ENCODE measurements at regions not wholly inside any gene's neighbourhood (a gene's known extent, or its start where the extent isn't known, plus 50 kb on each side); places are given as distances from the start of the nearest gene placed in this dataset.

DNA sequence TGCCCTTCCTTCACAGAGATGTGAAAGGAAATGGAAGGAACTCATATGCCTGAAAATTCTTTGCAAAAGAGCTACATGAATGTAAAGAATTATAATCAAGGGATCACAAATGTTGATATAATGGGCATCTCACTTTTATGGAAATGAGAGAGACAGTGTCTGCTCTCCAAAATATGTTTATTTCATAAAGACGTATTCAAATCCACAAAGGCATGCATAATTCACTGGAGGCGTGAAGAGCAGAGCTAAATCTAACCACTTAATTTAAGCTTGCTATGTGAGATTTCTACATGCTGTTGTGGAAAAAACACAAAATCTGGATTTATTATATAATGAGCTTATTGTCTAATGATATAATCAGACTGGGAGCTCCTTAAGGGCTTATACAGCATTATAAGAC lies 469.1 kb downstream of the RAP2B start (continued):
- TF ChIP-seq, protein P1, sequence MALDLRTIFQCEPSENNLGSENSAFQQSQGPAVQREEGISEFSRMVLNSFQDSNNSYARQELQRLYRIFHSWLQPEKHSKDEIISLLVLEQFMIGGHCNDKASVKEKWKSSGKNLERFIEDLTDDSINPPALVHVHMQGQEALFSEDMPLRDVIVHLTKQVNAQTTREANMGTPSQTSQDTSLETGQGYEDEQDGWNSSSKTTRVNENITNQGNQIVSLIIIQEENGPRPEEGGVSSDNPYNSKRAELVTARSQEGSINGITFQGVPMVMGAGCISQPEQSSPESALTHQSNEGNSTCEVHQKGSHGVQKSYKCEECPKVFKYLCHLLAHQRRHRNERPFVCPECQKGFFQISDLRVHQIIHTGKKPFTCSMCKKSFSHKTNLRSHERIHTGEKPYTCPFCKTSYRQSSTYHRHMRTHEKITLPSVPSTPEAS (tag by site-specific recombination; IDR thresholded peaks at IDR 0.05): no peak

DNA sequence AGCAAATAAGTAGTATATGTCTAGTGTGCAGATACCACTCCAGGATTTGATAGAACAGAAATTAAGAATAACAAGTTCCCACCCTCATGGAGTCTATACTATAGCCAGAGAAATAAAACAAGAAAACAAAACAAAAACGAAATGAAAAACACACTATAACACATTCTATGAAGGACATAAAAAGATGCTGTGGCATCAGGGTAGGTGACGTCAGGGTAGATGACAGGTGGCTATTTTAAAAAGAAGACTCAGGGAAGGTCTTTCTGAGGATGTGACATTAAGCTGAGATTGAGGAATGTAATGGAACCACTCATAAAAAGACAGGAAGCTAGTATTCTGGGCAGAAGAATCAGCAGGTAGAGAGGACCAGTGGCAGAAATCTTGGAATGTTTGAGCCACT lies 469.6 kb downstream of the RAP2B start:
- no peak overlapping the region for H3K4me3 ChIP-seq (ENCODE audit: low read depth, low read length)
- H3K4me1 ChIP-seq (ENCODE audit: control insufficient read depth, insufficient read depth, low read length): no peaks in the 10 kb centered on the region
- no peak overlapping the region for H3K27ac ChIP-seq (ENCODE audit: extremely low read depth, low read depth, low read length)
- TF ChIP-seq, protein P2, sequence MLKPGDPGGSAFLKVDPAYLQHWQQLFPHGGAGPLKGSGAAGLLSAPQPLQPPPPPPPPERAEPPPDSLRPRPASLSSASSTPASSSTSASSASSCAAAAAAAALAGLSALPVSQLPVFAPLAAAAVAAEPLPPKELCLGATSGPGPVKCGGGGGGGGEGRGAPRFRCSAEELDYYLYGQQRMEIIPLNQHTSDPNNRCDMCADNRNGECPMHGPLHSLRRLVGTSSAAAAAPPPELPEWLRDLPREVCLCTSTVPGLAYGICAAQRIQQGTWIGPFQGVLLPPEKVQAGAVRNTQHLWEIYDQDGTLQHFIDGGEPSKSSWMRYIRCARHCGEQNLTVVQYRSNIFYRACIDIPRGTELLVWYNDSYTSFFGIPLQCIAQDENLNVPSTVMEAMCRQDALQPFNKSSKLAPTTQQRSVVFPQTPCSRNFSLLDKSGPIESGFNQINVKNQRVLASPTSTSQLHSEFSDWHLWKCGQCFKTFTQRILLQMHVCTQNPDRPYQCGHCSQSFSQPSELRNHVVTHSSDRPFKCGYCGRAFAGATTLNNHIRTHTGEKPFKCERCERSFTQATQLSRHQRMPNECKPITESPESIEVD (tag by site-specific recombination; IDR thresholded peaks at IDR 0.05): no peak
- no peak for TF ChIP-seq ZNF621 (tag by site-specific recombination; IDR thresholded peaks at IDR 0.05)
- TF ChIP-seq ZBTB44 (tag by site-specific recombination; IDR thresholded peaks at IDR 0.05): no peak
- no peak for TF ChIP-seq ZNF24 (tag by site-specific recombination; IDR thresholded peaks at IDR 0.05)
- TF ChIP-seq ZNF169 (tag by site-specific recombination; IDR thresholded peaks at IDR 0.05): no peak
- no peak for TF ChIP-seq ELK4 (IDR thresholded peaks at IDR 0.05; ENCODE audit: borderline replicate concordance, low read depth, low read length)
- no peak for TF ChIP-seq ZFP69B (tag by site-specific recombination; IDR thresholded peaks at IDR 0.05)
- TF ChIP-seq RBAK (tag by site-specific recombination; IDR thresholded peaks at IDR 0.05): no peak
- TF ChIP-seq ZNF514 (tag by site-specific recombination; IDR thresholded peaks at IDR 0.05): no peak
- TF ChIP-seq, protein P3, sequence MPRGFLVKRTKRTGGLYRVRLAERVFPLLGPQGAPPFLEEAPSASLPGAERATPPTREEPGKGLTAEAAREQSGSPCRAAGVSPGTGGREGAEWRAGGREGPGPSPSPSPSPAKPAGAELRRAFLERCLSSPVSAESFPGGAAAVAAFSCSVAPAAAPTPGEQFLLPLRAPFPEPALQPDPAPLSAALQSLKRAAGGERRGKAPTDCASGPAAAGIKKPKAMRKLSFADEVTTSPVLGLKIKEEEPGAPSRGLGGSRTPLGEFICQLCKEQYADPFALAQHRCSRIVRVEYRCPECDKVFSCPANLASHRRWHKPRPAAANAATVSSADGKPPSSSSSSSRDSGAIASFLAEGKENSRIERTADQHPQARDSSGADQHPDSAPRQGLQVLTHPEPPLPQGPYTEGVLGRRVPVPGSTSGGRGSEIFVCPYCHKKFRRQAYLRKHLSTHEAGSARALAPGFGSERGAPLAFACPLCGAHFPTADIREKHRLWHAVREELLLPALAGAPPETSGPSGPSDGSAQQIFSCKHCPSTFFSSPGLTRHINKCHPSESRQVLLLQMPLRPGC (tag by site-specific recombination; IDR thresholded peaks at IDR 0.05): no peak
- TF ChIP-seq ZNF18 (tag by site-specific recombination; IDR thresholded peaks at IDR 0.05): no peak
- no peak for TF ChIP-seq ZNF629 (tag by site-specific recombination; IDR thresholded peaks at IDR 0.05)
- TF ChIP-seq, protein P4, sequence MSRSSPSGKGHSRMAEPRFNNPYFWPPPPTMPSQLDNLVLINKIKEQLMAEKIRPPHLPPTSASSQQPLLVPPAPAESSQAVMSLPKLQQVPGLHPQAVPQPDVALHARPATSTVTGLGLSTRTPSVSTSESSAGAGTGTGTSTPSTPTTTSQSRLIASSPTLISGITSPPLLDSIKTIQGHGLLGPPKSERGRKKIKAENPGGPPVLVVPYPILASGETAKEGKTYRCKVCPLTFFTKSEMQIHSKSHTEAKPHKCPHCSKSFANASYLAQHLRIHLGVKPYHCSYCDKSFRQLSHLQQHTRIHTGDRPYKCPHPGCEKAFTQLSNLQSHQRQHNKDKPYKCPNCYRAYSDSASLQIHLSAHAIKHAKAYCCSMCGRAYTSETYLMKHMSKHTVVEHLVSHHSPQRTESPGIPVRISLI (tag by site-specific recombination; IDR thresholded peaks at IDR 0.05): no peak
- TF ChIP-seq ZNF394 (tag by site-specific recombination; IDR thresholded peaks at IDR 0.05; ENCODE audit: borderline replicate concordance): no peak
- no peak for TF ChIP-seq ZNF549 (tag by site-specific recombination; IDR thresholded peaks at IDR 0.05)
- no peak for TF ChIP-seq ZBTB11 (tag by site-specific recombination; conservative IDR thresholded peaks at IDR 0.05; ENCODE audit: low read depth)
- no peak for TF ChIP-seq ZNF266 (tag by site-specific recombination; IDR thresholded peaks at IDR 0.05; ENCODE audit: low read depth)
- no peak for TF ChIP-seq ZNF660 (tag by site-specific recombination; IDR thresholded peaks at IDR 0.05)
- no peak for TF ChIP-seq ZSCAN5A (tag by site-specific recombination; IDR thresholded peaks at IDR 0.05)
- no peak for TF ChIP-seq WT1 (tag by site-specific recombination; IDR thresholded peaks at IDR 0.05)
- H3K9me3 ChIP-seq (ENCODE audit: control insufficient read depth, insufficient read depth, low read depth, low read length): no peaks in the 10 kb centered on the region
- H3K36me3 ChIP-seq (ENCODE audit: control insufficient read depth in 2 of 2, insufficient read depth in 1 of 2, low read length in 2 of 2): no peaks in the 10 kb centered on the region
- ChIA-PET POLR2A (no interaction called here), CTCF (no interaction called here)

All from HEK293 (cell line).